GM18867 (cell line): ENCODE measurements at regions not wholly inside any gene's neighbourhood (a gene's known extent, or its start where the extent isn't known, plus 50 kb on each side); places are given as distances from the start of the nearest gene placed in this dataset.

ENCODE experiments used
- ATAC-seq: cut with Tn5 transposase; IDR thresholded peaks from one replicate; pipeline ENCODE4 v1.9.1; 2021; ENCODE audit warnings: mild to moderate bottlenecking, moderate library complexity; ENCODE audit not compliant: unreplicated experiment

GRCh38 chr1:175865041-175865766 is 121.8 kb upstream of the TNR start:
- no peak for ATAC-seq

DNA sequence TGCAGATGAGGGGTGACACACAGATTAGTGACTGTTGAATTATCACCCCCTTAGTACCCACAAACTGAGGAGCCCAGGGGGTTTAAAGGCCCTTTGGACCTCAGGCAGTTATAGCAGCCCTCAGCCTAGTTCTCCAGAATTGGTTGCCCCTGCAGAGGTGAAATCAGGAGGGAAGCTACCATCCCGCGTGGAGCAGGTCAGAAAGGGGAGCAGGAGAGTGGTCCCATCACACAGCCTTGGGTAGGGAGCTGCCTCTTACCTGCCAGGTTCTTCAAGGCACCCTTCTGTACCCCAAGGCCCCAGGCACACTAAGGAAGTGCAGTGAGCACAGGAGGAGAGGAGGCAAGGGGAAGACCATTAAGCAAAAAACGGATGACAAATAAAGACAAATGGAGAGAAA is 121.2 kb upstream of the TNR start:
- ATAC-seq, result no peak

DNA sequence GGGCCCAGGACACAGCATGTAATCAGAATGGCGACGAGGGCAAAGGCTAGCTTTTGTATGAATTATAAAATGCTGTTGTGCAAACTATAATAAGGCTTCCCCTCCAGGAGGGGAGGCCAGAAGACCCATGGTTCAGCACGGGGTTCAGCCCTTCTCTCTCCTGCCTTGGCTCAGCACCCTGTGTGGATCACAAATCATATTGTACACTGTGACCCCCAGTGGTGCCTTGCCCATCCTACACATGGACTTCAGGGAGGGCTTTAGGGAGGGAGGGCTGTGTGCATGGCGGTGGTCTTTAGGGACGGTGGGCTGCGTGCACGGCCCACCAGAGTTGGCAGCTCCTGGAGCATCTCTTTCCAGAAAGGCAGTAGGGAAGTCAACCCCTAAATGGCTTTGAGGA is 120.8 kb upstream of the TNR start:
- ATAC-seq, result no peak

GRCh38 chr1:175863299-175864050 is 120.1 kb upstream of the TNR start:
- ATAC-seq, result no peak

DNA sequence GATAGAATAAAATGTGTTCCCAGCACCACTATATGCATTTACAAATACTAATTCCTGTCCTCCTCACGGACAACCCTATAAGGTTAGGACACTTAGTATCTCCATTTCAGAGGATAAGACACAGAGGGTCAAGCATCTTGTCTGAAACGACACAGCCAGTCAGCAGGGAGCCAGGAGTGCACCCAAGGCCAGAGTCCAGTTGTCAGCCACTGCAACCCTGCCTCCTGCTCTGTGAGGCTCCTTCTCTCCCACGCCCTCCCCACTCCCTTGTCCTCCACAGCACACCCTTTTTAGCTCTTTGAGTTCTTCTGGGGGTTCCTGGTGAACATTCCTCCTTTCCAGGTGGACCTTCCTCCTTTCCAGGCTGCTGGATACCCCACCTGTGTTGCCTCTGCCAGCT is 119.0 kb upstream of the TNR start:
- no peak for ATAC-seq

DNA sequence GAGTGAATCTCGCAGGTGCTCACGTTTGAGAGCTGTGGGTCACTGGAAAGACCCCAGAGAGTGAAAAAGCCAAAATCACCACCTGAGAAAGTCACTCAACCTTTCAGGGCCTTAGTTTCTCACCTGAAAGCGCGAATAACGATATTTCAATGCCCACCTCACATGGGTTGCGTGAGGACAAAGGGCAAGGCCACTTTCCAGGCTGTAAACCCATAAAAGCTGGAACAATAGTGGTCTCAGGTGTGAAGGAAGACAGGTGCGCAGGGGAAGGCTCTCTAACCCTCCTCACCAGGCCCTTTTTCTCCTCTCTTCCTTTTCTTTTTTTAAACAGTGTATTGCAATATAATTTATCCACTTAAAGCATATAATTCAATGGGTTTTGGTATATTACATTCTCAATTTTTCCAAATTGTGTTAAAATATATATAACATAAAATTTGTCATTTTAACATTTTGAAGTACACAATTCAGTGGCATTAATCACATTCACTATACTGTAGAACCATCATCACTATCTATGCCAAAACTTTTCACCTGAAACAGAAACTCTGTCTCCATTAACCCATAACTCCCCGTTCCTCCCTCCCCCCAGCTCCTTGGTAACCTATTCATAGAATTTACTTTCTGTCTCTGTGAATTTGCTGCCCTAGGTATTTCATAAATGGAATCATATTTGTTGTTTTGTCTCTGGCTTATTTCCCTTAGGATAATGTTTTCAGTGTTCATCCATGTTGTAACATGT is 118.4 kb upstream of the TNR start:
- ATAC-seq, result no peak

- no peak for ATAC-seq
Measured at GRCh38 chr1:175857756-175858155, 114.4 kb upstream of the TNR start.

DNA sequence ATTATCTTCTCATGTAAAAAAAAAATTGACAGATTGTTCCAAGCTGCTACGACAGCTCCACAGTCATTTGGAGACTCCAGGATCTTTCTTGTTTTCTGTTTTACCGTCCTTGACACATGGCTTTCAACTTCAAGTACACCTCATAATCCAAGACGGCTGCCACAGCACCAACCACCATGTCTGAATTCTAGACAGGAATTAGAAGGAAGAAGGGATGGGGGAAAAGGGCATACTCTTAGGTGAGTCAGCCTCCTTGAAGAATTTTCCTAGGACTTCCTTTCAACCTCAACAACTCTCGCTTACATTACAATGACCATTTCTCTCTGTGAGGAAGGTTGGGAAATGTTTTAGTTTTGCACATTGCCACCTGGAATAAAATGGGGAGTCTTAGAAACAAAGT is 110.3 kb upstream of the TNR start:
- ATAC-seq, result no peak

GRCh38 chr1:175851749-175852148 is 108.4 kb upstream of the TNR start:
- no peak for ATAC-seq

GRCh38 chr1:175848329-175848728 is 104.9 kb upstream of the TNR start:
- no peak for ATAC-seq

- no peak for ATAC-seq
Measured at GRCh38 chr1:175845985-175846384, 102.6 kb upstream of the TNR start.

- ATAC-seq, result no peak
Measured at GRCh38 chr1:175845338-175845737, 101.9 kb upstream of the TNR start.

DNA sequence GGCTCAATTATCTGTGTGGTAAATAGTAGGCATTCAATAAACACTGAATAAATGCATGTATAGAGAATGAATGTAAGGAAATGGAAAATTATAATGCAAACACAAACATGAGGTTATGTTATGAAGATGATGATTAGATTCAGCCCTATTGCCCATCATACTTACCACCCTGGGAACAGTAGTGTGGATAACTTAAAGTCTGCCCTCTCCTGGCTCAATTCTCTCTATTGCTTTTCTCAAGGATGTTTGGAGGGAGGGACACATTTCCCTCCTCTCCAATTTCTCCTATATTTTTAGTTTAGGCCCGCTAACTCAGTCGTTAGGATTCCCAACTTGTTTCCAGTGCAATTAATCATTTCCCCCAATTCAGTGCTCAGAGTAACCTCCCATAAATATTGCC is 101.5 kb upstream of the TNR start:
- no peak for ATAC-seq

DNA sequence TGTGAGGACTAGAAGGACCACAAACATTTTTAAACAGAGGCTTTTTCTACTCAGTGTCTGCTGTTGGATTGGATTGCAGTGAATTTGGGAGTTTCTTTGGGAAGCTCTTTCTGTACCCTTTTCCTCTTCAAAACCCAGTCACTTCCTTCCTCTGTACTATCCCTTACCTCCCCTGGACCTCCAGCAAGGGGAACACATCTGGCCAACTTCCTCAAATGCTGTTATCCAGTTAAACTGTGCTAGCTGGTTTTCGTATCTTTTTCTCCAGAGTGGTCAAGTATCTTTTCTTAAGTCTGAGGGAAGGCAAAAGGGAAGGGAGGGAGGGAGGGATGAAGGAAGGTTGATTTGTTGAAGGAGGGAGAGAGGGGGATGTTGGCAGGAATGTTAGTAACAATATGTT is 99.2 kb upstream of the TNR start:
- ATAC-seq, result no peak

DNA sequence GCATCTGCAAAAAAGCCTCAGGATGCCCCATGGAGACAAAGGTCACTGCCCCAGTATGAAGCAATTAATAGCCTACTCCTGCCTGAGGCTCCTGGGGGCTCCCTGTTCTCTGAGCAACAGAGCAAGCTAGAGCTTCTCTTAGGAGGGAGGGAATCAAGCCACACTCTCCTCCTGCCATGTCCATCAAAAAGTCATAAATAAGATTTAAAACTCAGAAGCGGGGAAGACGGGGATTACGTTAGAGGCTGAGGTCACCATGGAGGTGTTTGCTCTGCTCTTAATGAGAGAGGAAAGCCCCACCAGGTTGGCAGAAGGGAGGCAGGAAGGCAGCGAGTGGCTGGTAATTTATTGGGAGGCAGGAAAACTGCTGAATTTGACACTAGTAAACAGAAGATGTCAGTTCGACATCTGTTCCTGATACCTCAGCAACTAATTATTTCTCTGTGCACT is 98.4 kb upstream of the TNR start:
- no peak for ATAC-seq

- no peak for ATAC-seq
Measured at GRCh38 chr1:175840787-175841186, 97.4 kb upstream of the TNR start.

- ATAC-seq, result no peak
Measured at GRCh38 chr1:175839779-175840669, 96.6 kb upstream of the TNR start.

DNA sequence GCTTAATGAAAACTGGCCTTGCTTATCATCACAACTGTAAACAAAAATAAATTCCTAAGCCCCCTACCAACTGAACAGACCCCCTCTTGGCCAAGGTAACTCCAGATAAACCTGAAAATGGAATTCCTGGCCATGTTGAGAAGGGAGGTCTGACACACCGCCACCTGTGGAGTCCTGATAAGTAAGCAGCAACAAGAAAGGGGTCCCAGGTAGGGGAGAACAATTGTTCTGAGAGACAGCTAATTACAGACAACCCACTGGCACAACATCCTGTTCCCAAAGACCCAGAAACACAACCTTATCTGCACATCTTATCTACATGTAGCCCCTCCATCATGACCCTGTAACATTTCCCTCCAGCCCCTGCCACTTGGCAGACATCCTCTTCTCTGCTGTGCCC is 91.2 kb upstream of the TNR start:
- no peak for ATAC-seq

DNA sequence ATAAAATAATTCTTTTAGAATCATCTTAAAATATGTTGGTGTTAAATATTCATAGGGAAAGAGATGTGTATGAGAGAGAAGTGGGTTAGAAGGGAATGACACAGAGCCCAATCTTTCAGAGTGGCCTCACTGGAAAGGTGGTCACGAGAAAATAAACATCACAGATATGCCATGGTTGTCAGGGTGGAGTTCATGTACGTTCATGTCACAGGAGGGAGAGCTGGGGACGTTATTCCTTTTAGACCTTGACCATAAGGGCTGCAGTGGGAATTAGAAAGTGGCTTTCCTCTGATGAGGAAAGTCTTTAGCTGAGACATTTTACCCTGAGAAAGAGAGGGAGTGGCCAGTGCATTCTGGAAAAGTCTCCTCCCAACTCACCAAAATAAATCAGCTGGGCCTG is 90.6 kb upstream of the TNR start:
- no peak for ATAC-seq

DNA sequence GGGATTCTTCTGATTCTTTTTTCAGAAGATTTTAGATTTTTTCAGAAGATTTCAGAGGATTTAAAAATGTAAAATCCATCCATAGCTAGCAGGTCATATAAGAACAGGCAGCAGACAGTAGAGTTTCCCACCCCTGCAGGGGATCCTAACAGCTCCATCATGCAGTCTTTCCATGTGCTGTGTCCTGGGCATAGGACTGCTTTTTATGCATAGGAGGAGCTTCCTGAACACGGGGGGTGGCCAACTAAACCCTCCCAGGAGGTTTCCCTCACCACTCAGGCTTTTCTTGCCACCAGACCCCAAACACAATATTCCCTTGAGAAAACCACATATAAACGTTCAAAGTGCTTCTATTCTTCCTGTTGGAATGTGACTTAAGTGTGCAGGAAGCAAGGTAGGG is 90.1 kb upstream of the TNR start:
- ATAC-seq, result no peak

- ATAC-seq, result no peak
Measured at GRCh38 chr1:175830500-175830899, 87.1 kb upstream of the TNR start.
